GM12874 (cell line): ENCODE measurements at regions not wholly inside any gene's neighbourhood (a gene's known extent, or its start where the extent isn't known, plus 50 kb on each side); places are given as distances from the start of the nearest gene placed in this dataset.

Source experiments
- TF ChIP-seq, protein P1 (sequence below): IDR thresholded peaks from 2 replicates; pipeline ENCODE4 v1.5.1; 2011; ENCODE audit warnings: low read depth, mild to moderate bottlenecking, control low read depth, low read length, moderate library complexity; ENCODE audit not compliant: insufficient read depth

DNA sequence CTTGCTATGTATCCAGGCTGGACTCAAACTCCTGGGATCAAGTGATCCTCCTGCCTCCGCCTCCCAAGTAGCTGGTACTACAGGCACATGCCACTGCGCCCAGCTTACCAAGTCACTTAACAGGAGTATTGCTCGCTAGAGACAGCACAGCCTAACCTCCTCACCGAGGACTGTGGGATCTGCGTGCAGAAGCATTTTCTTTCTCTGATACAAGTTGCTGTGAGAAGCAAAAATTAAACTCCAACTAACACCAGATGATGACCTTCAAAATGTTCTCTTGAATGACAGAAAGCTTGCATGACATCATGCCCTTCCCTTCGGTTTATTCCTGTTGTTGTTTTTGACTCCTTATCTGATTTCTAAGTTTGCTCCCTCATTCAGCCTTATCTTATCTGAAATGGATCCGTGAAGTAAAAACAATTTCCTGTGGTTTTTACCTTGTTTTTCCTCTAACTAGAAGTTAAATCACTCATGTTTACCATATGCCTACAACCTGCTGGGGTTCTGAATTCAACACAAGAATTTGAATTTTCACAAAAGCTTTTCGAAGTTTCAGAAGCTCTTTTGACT lies 94.4 kb upstream of the KIF5B start:
- TF ChIP-seq, protein P1, sequence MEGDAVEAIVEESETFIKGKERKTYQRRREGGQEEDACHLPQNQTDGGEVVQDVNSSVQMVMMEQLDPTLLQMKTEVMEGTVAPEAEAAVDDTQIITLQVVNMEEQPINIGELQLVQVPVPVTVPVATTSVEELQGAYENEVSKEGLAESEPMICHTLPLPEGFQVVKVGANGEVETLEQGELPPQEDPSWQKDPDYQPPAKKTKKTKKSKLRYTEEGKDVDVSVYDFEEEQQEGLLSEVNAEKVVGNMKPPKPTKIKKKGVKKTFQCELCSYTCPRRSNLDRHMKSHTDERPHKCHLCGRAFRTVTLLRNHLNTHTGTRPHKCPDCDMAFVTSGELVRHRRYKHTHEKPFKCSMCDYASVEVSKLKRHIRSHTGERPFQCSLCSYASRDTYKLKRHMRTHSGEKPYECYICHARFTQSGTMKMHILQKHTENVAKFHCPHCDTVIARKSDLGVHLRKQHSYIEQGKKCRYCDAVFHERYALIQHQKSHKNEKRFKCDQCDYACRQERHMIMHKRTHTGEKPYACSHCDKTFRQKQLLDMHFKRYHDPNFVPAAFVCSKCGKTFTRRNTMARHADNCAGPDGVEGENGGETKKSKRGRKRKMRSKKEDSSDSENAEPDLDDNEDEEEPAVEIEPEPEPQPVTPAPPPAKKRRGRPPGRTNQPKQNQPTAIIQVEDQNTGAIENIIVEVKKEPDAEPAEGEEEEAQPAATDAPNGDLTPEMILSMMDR, result no peak

DNA sequence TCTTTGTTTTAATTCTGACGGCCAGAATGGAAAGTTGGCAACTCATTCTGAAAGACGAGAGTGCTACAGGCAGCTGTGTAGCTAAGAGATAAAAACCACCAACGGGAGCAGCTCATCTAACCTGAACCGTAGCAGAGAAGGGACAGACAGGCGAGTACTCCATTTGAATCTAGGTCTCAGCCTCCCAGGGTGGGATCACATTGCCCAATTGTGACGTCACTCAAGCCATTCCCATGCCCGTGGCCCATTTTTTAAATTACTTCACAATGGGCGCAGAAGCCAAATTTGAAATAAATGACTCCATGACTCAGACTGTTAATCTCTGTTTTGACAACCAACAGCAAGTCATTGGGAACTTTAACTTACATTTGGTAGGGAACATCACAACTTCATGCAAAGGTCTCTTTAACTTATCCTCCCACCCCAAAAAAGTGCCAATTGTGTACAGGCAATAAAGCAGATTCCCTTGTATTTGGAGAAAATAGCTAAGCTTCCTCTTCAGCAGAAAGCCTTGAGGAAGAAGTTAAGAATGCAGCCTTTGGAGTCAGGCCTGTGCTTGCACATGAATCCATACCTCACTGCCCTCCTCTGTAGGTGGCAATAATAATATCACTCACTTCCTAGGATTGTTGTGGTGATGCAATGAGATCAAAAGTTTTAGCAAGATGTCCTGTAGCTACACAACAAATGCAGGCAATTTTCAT lies 93.2 kb upstream of the KIF5B start:
- TF ChIP-seq, protein P1, result no peak

DNA sequence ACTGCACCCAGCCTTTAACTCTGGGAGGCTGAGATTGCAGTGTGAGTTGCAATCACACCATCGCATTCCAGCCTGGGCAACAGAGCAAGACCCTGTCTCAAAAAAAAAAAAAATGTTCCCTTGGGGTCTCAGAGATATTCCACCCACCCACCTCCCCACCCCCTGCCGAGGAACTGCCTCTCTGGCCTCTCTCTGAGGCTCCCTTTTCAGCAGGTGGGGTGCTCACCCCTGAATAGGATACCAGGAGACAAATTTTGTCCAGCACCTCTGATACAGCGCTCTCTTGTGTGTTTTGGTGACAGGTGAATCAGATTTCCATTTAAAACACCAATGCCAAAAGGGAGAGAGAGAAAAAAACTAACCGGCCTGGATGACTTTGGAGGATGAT lies 92.6 kb upstream of the KIF5B start:
- TF ChIP-seq, protein P1, result no peak

DNA sequence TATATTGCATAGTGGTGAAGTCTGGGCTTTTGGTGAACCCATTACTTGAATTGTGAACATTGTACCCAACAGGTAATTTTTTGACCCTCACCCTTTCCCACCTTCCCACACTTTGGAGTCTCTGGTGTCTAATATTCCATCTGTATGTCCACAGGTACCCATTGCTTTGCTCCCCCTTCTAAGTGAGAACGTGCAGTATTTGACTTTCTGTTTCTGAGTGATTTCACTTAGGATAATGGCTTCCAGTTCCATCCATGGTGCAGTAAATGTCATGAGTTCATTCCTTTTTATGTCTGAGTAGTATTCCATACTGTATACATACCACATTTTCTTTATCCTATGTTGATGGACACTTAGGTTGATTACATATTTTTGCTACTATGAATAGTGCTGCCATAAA lies 91.5 kb upstream of the KIF5B start:
- TF ChIP-seq, protein P1, result no peak

DNA sequence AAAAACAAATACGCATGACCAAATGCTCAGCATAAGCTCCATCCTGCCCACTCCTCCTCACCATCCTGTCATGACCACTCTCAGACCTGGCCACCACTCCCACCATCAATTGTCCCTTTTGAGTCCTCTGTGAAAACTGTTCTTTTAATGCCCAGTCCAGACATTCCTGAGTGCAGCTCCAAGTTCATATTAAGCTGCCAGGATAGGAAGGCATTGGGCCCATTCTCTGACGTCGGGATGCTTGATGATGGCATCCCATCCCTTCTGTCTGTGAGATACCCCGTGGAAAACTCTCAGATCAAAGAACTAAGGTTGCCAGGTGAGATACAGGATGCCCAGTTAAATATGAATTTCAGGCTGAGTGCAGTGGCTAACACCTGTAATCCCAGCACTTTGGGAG lies 89.9 kb upstream of the KIF5B start:
- TF ChIP-seq, protein P1, result no peak

DNA sequence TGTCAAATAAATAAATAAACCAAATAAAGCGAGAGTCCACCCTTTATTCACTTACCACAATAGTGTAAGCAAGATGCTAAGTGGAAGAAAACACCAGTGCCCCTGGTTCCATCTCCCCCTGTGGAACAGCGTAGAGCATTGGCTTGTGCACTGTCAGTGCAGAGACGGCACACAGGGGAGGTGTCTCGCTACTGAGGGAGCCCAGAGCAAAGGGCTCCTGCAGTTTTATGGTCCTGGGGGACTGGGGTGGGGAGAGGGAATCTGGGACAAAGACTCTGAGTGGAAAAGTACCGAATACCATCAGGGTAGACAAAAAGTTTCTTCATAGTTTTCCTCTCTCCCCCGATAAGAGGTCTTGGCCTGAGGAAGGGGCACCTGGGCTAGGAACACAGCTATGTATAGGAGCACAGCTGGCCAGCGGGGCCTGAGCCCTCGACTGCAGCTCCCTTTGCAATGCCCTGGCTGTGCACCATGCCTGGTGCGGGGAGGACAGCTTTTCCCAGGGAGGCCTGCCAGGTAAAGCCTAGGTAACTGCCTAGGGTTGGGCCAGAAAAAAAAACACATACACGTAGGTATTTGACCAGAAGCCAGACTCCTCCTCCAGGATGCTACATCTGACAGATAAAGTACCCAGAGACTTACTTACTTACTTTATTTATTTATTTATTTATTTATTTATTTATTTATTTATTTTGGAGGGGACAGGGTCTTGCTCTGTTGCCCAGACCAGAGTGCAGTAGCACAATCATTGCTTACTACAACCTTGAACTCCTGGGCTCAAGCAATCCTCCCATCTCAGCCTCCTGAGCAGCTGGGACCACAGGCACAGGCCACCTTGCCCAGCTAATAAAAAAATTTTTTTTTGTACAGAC lies 88.8 kb upstream of the KIF5B start:
- TF ChIP-seq, protein P1, result no peak

DNA sequence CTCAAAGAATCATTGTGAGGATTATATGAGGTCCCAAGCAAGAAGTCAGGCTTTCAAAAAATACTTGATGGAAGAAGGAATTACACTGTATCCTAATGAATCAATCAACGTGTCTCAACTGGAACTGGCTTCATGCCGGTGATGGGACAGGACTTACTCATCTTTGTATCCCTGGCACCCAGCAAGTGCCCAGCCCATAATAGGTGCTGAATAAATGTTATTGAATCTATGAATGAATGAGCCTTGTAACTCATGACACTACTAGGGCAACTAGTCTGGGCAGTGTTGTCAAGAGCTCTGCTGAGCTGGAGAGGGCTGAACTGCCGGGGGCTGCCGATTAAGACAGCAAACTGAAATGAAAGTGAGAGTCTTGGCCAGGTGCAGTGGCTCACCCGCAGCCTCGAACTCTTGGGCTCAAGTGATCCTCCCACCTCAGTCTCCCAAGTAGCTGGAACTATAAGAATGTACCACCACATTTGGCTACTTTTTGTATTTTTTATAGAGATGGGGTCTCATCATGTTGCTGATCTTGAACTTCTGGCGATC lies 87.2 kb upstream of the KIF5B start:
- TF ChIP-seq, protein P1, result no peak
